ENCODE measurements at regions not wholly inside any gene's neighbourhood (a gene's known extent, or its start where the extent isn't known, plus 50 kb on each side); places are given as distances from the start of the nearest gene placed in this dataset.

- Mint-ChIP-seq H3K4me1 (ENCODE audit: low read depth) (no peaks in the 10 kb centered on the region), H3K36me3 (ENCODE audit: insufficient read depth) (no peaks in the 10 kb centered on the region), H3K9me3 (ENCODE audit: low read depth) (peaks cover 9% of the 10 kb centered on the region), H3K4me3 (ENCODE audit: low read depth) (no peak overlapping the region), H3K27ac (no peak overlapping the region), H3K27me3 (no peaks in the 10 kb centered on the region)
- TF ChIP-seq, protein P1, sequence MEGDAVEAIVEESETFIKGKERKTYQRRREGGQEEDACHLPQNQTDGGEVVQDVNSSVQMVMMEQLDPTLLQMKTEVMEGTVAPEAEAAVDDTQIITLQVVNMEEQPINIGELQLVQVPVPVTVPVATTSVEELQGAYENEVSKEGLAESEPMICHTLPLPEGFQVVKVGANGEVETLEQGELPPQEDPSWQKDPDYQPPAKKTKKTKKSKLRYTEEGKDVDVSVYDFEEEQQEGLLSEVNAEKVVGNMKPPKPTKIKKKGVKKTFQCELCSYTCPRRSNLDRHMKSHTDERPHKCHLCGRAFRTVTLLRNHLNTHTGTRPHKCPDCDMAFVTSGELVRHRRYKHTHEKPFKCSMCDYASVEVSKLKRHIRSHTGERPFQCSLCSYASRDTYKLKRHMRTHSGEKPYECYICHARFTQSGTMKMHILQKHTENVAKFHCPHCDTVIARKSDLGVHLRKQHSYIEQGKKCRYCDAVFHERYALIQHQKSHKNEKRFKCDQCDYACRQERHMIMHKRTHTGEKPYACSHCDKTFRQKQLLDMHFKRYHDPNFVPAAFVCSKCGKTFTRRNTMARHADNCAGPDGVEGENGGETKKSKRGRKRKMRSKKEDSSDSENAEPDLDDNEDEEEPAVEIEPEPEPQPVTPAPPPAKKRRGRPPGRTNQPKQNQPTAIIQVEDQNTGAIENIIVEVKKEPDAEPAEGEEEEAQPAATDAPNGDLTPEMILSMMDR (IDR thresholded peaks at IDR 0.05; ENCODE audit: unreplicated experiment): no peak
- no peak for DNase-seq (ENCODE audit: low spot score, unreplicated experiment)
These were observed 463.0 kb downstream of the EPHA3 start for GRCh38 chr3:89570465-89570864.

GRCh38 chr3:89571298-89571697 is 463.9 kb downstream of the EPHA3 start:
- TF ChIP-seq, protein P1 (IDR thresholded peaks at IDR 0.05; ENCODE audit: unreplicated experiment): no peak

DNA sequence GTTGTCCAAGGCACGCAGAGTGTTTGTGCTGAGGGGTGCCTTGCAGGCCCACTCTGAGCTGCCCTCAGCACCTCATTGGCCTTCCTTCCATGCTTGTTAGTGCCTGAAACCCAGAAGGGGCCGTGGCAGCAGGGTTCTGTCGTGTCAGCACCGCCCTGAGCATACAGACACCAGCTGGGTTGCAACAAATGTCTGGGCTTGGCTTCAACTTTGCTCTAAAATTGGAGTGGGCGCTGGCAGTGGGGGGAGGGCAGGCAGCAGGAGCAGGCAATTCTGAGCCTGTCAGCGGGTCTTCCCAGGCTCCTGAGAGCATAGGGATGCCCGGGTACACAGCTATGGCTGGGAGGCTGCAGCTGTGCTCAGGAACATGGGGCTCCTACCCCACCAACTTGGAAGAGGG is 464.3 kb downstream of the EPHA3 start:
- no peaks in the 10 kb centered on the region for H3K27me3 Mint-ChIP-seq

More at GRCh38 chr3:89571298-89571697, 463.9 kb downstream of the EPHA3 start:
- no peaks in the 10 kb centered on the region for H3K27me3 Mint-ChIP-seq
- H3K9me3 Mint-ChIP-seq (ENCODE audit: low read depth): peaks cover 5% of the 10 kb centered on the region
- no peak for DNase-seq (ENCODE audit: low spot score, unreplicated experiment)
- peaks cover 4% of the 10 kb centered on the region for H3K4me1 Mint-ChIP-seq (ENCODE audit: low read depth)
- H3K27ac Mint-ChIP-seq: no peak overlapping the region
- H3K36me3 Mint-ChIP-seq (ENCODE audit: insufficient read depth): no peaks in the 10 kb centered on the region
- H3K4me3 Mint-ChIP-seq (ENCODE audit: low read depth): no peak overlapping the region

GRCh38 chr3:89572261-89572660 is 464.8 kb downstream of the EPHA3 start:
- no peak for DNase-seq (ENCODE audit: low spot score, unreplicated experiment)
- Mint-ChIP-seq H3K9me3 (ENCODE audit: low read depth) (peaks cover 4% of the 10 kb centered on the region), H3K4me1 (ENCODE audit: low read depth) (peaks cover 7% of the 10 kb centered on the region), H3K36me3 (ENCODE audit: insufficient read depth) (no peaks in the 10 kb centered on the region), H3K27me3 (no peaks in the 10 kb centered on the region), H3K27ac (no peak overlapping the region), H3K4me3 (ENCODE audit: low read depth) (no peak overlapping the region)
- TF ChIP-seq, protein P1 (IDR thresholded peaks at IDR 0.05; ENCODE audit: unreplicated experiment): no peak

More for the DNA sequence above, 464.3 kb downstream of the EPHA3 start:
- Mint-ChIP-seq H3K27ac (no peak overlapping the region), H3K4me1 (ENCODE audit: low read depth) (peaks cover 6% of the 10 kb centered on the region), H3K9me3 (ENCODE audit: low read depth) (peaks cover 4% of the 10 kb centered on the region), H3K36me3 (ENCODE audit: insufficient read depth) (no peaks in the 10 kb centered on the region), H3K4me3 (ENCODE audit: low read depth) (no peak overlapping the region)
- TF ChIP-seq, protein P1 (IDR thresholded peaks at IDR 0.05; ENCODE audit: unreplicated experiment): no peak
- DNase-seq (ENCODE audit: low spot score, unreplicated experiment): no peak

- no peak for DNase-seq (ENCODE audit: low spot score, unreplicated experiment)
- TF ChIP-seq, protein P1 (IDR thresholded peaks at IDR 0.05; ENCODE audit: unreplicated experiment): no peak
- no peaks in the 10 kb centered on the region for H3K9me3 Mint-ChIP-seq (ENCODE audit: low read depth)
- no peak overlapping the region for H3K4me3 Mint-ChIP-seq (ENCODE audit: low read depth)
- peaks cover 24% of the 10 kb centered on the region for H3K4me1 Mint-ChIP-seq (ENCODE audit: low read depth)
- no peaks in the 10 kb centered on the region for H3K27me3 Mint-ChIP-seq
- H3K27ac Mint-ChIP-seq: no peak overlapping the region
- H3K36me3 Mint-ChIP-seq (ENCODE audit: insufficient read depth): no peaks in the 10 kb centered on the region
These were observed 469.0 kb downstream of the EPHA3 start for GRCh38 chr3:89576417-89576816.
